HepG2 (cell line): ENCODE measurements at regions not wholly inside any gene's neighbourhood (a gene's known extent, or its start where the extent isn't known, plus 50 kb on each side); places are given as distances from the start of the nearest gene placed in this dataset.

Experiments used
- ATRX ChIP-seq: sonication (generic); formaldehyde crosslinking; IDR thresholded peaks from 2 replicates; pipeline ENCODE4 v1.4.0; 2020; ENCODE audit warnings: missing genetic modification reagents, borderline replicate concordance
- CEBPG ChIP-seq: IDR thresholded peaks from 2 replicates; pipeline ENCODE4 v1.6.1; 2016
- EED ChIP-seq: sonication (generic); formaldehyde crosslinking; IDR thresholded peaks from 2 replicates; pipeline ENCODE4 v1.5.0; 2020; ENCODE audit warnings: mild to moderate bottlenecking, missing genetic modification reagents
- ELF3 ChIP-seq: IDR thresholded peaks from 2 replicates; pipeline ENCODE4 v1.6.1; 2016; ENCODE audit warnings: missing genetic modification reagents, missing compliant biosample characterization
- ETV6 ChIP-seq: sonication (generic); formaldehyde crosslinking; conservative IDR thresholded peaks from 2 replicates; pipeline ENCODE4 v1.4.0; 2020; ENCODE audit warnings: missing genetic modification reagents
- JDP2 ChIP-seq: sonication (generic); formaldehyde crosslinking; IDR thresholded peaks from 2 replicates; pipeline ENCODE4 v1.8.1; 2022; ENCODE audit warnings: missing genetic modification reagents, borderline replicate concordance
- MAFF ChIP-seq: IDR thresholded peaks from 2 replicates; pipeline ENCODE4 v1.6.1; 2011; ENCODE audit warnings: low read depth, low read length, improper control_type of control experiment
- NRL ChIP-seq: sonication (generic); formaldehyde crosslinking; IDR thresholded peaks from 2 replicates; pipeline ENCODE4 v1.5.0; 2020; ENCODE audit warnings: missing genetic modification reagents, mild to moderate bottlenecking, moderate library complexity, borderline replicate concordance
- POLR2AphosphoS5 ChIP-seq: IDR thresholded peaks from 2 replicates; pipeline ENCODE4 v1.6.1; 2012; ENCODE audit warnings: low read depth, low read length
- SNAPC2 ChIP-seq: sonication (generic); formaldehyde crosslinking; IDR thresholded peaks from 2 replicates; pipeline ENCODE4 v1.8.1; 2022; ENCODE audit warnings: mild to moderate bottlenecking, missing genetic modification reagents
- SRSF1 ChIP-seq: fragments of 200-400 bp; formaldehyde crosslinking; optimal IDR thresholded peaks from 2 replicates; pipeline ENCODE3; 2017; ENCODE audit warnings: mild to moderate bottlenecking, low read depth, low read length, moderate library complexity
- STAG1 ChIP-seq: sonication (generic); formaldehyde crosslinking; IDR thresholded peaks from 2 replicates; pipeline ENCODE4 v1.4.0; 2020; ENCODE audit warnings: missing genetic modification reagents
- TCF12 ChIP-seq, 2 experiments: fragments of 450-650 bp in 1 of 2; sonication (generic) in 1 of 2; formaldehyde crosslinking in 1 of 2; IDR thresholded peaks; 2 replicates each; pipeline versions ENCODE4 v1.6.1 to v1.8.0; 2017 to 2022; ENCODE audit warnings: antibody characterized with exemption in 1 of 2, mild to moderate bottlenecking in 1 of 2, missing genetic modification reagents in 1 of 2, moderate library complexity in 1 of 2
- THAP11 ChIP-seq: IDR thresholded peaks from 2 replicates; pipeline ENCODE4 v1.6.1; 2016; ENCODE audit warnings: missing biosample characterization, missing genetic modification reagents
- TSC22D2 ChIP-seq: sonication (generic); formaldehyde crosslinking; IDR thresholded peaks from 2 replicates; pipeline ENCODE4 v1.5.1; 2020; ENCODE audit warnings: missing genetic modification reagents, mild to moderate bottlenecking, borderline replicate concordance
- U2AF2 ChIP-seq: fragments of 200-400 bp; formaldehyde crosslinking; IDR thresholded peaks from 2 replicates; pipeline ENCODE4 v1.6.1; 2017; ENCODE audit warnings: low read depth, mild to moderate bottlenecking, low read length
- ZBTB7B ChIP-seq: sonication (generic); formaldehyde crosslinking; IDR thresholded peaks from 2 replicates; pipeline ENCODE4 v1.4.0; 2020; ENCODE audit warnings: missing genetic modification reagents
- ZEB1 ChIP-seq: IDR thresholded peaks from 2 replicates; pipeline ENCODE4 v1.6.1; 2012; ENCODE audit warnings: mild to moderate bottlenecking, low read depth, inconsistent platforms; ENCODE audit not compliant: insufficient replicate concordance
- ZNF724P ChIP-seq: sonication (generic); formaldehyde crosslinking; IDR thresholded peaks from 2 replicates; pipeline ENCODE4 v1.8.0; 2022; ENCODE audit warnings: missing genetic modification reagents, borderline replicate concordance
- ZNF75D ChIP-seq: sonication (generic); formaldehyde crosslinking; IDR thresholded peaks from 2 replicates; pipeline ENCODE4 v1.8.1; 2023; ENCODE audit warnings: missing genetic modification reagents, mild to moderate bottlenecking, borderline replicate concordance
- ZNF775 ChIP-seq: sonication (generic); formaldehyde crosslinking; IDR thresholded peaks from 2 replicates; pipeline ENCODE4 v1.4.0; 2020; ENCODE audit warnings: missing genetic modification reagents, mild to moderate bottlenecking, moderate library complexity, borderline replicate concordance
- TF ChIP-seq, protein P1 (sequence below): sonication (generic); formaldehyde crosslinking; IDR thresholded peaks from 2 replicates; pipeline ENCODE4 v1.4.0; 2020; ENCODE audit warnings: missing genetic modification reagents, mild to moderate bottlenecking, borderline replicate concordance
- TF ChIP-seq, protein P2 (sequence below): sonication (generic); formaldehyde crosslinking; IDR thresholded peaks from 2 replicates; pipeline ENCODE4 v1.4.0; 2020; ENCODE audit warnings: mild to moderate bottlenecking, missing genetic modification reagents
- TF ChIP-seq, protein P3 (sequence below): sonication (generic); formaldehyde crosslinking; IDR thresholded peaks from 2 replicates; pipeline ENCODE4 v1.5.0; 2020; ENCODE audit warnings: mild to moderate bottlenecking, missing genetic modification reagents, borderline replicate concordance

DNA sequence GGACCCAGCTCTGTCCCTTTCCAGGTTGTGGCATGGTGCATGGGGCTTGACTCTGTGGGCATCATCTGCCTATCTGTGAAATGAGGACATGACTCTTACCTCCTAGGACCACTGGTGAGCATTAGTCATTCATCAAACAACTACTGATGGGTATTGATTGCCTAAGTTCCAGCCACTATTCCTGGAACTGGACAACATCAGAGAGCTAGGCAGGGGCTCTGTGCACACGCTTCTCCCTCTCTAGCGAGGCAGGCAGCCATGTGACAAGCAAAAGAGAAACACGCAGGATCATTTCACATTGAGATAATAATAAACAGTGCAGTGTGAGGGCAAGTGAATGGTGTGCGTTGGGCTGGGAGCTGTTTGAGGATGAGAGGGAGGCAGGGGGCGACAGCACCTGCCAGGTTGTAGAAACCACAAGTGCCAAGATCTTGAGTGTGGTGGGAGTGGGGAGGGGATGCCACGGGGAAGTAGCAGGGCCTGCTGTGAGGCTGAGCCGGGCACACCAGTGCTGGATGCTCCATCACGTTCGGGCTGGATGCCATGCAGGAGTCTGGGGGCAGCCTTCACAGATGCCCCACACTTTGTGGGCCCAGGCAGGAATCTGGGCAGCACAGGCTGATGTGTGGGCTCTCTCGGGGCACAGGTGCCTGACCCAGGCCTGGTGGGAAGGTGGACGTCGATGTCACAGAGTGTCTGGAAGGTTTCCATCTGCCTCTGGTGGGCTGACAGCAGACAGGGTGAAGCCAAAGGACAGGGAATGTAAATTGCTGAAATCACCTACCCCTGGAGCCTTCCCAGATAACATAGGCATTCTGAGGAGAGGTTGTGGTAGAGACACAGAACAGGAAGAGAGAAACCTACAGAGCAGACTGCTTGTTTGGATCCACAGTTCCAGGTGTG, 405.5 kb downstream of the RPS24 start (continued):
- TF ChIP-seq ZNF775 (CRISPR knock-in tag) (no peak), POLR2AphosphoS5 (no peak), NRL (CRISPR knock-in tag) (peak; percentile 10; the same call in 1 of the 2 replicates), JDP2 (CRISPR knock-in tag) (no peak), TSC22D2 (CRISPR knock-in tag) (no peak), STAG1 (peak; percentile 27), ELF3 (peak; percentile 63; the same call in 1 of the 2 replicates), EED (CRISPR knock-in tag) (no peak), THAP11 (CRISPR knock-in tag) (0 out of 2 replicates have a peak, but pooled peaks have one; percentile 26), ZBTB7B (CRISPR knock-in tag) (no peak), U2AF2 (no peak), SRSF1 (no peak), ZNF724P (CRISPR knock-in tag) (no peak), CEBPG (CRISPR knock-in tag) (peak; percentile 64), ATRX (CRISPR knock-in tag) (no peak), ZNF75D (no peak), SNAPC2 (CRISPR knock-in tag) (no peak), ZEB1 (no peak), TCF12 (IDR thresholded peaks at IDR 0.05) (no peak), TCF12 (CRISPR knock-in tag; IDR thresholded peaks at IDR 0.05) (no peak), ETV6 (CRISPR knock-in tag) (no peak), MAFF (no peak)
- TF ChIP-seq, protein P1, sequence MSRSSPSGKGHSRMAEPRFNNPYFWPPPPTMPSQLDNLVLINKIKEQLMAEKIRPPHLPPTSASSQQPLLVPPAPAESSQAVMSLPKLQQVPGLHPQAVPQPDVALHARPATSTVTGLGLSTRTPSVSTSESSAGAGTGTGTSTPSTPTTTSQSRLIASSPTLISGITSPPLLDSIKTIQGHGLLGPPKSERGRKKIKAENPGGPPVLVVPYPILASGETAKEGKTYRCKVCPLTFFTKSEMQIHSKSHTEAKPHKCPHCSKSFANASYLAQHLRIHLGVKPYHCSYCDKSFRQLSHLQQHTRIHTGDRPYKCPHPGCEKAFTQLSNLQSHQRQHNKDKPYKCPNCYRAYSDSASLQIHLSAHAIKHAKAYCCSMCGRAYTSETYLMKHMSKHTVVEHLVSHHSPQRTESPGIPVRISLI (CRISPR knock-in tag): no peak
- TF ChIP-seq, protein P2, sequence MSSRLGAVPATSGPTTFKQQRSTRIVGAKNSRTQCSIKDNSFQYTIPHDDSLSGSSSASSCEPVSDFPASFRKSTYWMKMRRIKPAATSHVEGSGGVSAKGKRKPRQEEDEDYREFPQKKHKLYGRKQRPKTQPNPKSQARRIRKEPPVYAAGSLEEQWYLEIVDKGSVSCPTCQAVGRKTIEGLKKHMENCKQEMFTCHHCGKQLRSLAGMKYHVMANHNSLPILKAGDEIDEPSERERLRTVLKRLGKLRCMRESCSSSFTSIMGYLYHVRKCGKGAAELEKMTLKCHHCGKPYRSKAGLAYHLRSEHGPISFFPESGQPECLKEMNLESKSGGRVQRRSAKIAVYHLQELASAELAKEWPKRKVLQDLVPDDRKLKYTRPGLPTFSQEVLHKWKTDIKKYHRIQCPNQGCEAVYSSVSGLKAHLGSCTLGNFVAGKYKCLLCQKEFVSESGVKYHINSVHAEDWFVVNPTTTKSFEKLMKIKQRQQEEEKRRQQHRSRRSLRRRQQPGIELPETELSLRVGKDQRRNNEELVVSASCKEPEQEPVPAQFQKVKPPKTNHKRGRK (CRISPR knock-in tag): no peak
- TF ChIP-seq, protein P3, sequence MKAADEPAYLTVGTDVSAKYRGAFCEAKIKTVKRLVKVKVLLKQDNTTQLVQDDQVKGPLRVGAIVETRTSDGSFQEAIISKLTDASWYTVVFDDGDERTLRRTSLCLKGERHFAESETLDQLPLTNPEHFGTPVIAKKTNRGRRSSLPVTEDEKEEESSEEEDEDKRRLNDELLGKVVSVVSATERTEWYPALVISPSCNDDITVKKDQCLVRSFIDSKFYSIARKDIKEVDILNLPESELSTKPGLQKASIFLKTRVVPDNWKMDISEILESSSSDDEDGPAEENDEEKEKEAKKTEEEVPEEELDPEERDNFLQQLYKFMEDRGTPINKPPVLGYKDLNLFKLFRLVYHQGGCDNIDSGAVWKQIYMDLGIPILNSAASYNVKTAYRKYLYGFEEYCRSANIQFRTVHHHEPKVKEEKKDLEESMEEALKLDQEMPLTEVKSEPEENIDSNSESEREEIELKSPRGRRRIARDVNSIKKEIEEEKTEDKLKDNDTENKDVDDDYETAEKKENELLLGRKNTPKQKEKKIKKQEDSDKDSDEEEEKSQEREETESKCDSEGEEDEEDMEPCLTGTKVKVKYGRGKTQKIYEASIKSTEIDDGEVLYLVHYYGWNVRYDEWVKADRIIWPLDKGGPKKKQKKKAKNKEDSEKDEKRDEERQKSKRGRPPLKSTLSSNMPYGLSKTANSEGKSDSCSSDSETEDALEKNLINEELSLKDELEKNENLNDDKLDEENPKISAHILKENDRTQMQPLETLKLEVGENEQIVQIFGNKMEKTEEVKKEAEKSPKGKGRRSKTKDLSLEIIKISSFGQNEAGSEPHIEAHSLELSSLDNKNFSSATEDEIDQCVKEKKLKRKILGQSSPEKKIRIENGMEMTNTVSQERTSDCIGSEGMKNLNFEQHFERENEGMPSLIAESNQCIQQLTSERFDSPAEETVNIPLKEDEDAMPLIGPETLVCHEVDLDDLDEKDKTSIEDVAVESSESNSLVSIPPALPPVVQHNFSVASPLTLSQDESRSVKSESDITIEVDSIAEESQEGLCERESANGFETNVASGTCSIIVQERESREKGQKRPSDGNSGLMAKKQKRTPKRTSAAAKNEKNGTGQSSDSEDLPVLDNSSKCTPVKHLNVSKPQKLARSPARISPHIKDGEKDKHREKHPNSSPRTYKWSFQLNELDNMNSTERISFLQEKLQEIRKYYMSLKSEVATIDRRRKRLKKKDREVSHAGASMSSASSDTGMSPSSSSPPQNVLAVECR (CRISPR knock-in tag): no peak
